IPS-15b (cell line): ENCODE measurements at regions not wholly inside any gene's neighbourhood (a gene's known extent, or its start where the extent isn't known, plus 50 kb on each side); places are given as distances from the start of the nearest gene placed in this dataset.
"Not testable (repeated sequence)": the region's sequence is repeated elsewhere in the genome, so short reads cannot be mapped to it uniquely, and the experiment has no call there.

ENCODE experiments used
- H3K27me3 ChIP-seq: one replicate; pipeline ENCODE4 v1.6.1; 2013; ENCODE audit warnings: low read length; ENCODE audit not compliant: control insufficient read depth, insufficient read depth
- H3K36me3 ChIP-seq: one replicate; pipeline ENCODE4 v1.6.1; 2013; ENCODE audit warnings: low read length; ENCODE audit not compliant: control insufficient read depth, insufficient read depth
- H3K4me1 ChIP-seq: one replicate; pipeline ENCODE4 v1.6.1; 2013; ENCODE audit warnings: mild to moderate bottlenecking, low read length; ENCODE audit not compliant: control insufficient read depth, insufficient read depth
- H3K4me3 ChIP-seq: one replicate; pipeline ENCODE4 v1.5.1; 2013; ENCODE audit warnings: low read depth, low read length
- H3K9ac ChIP-seq: one replicate; pipeline ENCODE4 v1.6.1; 2013; ENCODE audit warnings: low read depth, mild to moderate bottlenecking, low read length
- H3K9me3 ChIP-seq: one replicate; pipeline ENCODE4 v1.6.1; 2013; ENCODE audit warnings: mild to moderate bottlenecking, low read length; ENCODE audit not compliant: control insufficient read depth, insufficient read depth

GRCh38 chr5:119953474-119953873 lies 324.1 kb downstream of the FAM170A start:
- no peaks in the 10 kb centered on the region for H3K27me3 ChIP-seq

GRCh38 chr5:119954106-119954505 lies 324.7 kb downstream of the FAM170A start:
- H3K36me3 ChIP-seq = no peaks in the 10 kb centered on the region
- H3K9me3 ChIP-seq = no peaks in the 10 kb centered on the region
- no peaks in the 10 kb centered on the region for H3K27me3 ChIP-seq
- H3K4me1 ChIP-seq = peaks cover 8% of the 10 kb centered on the region
- H3K9ac ChIP-seq = no peak overlapping the region
- H3K4me3 ChIP-seq = no peak overlapping the region

More at GRCh38 chr5:119953474-119953873, 324.1 kb downstream of the FAM170A start:
- Histone ChIP-seq H3K36me3 (no peaks in the 10 kb centered on the region), H3K4me1 (peaks cover 8% of the 10 kb centered on the region), H3K4me3 (no peak overlapping the region), H3K9ac (no peak overlapping the region), H3K9me3 (no peaks in the 10 kb centered on the region)

GRCh38 chr5:119961993-119962392 lies 332.6 kb downstream of the FAM170A start:
- Histone ChIP-seq H3K4me3 (no peak overlapping the region), H3K9me3 (no peaks in the 10 kb centered on the region), H3K9ac (no peak overlapping the region), H3K4me1 (no peaks in the 10 kb centered on the region), H3K27me3 (no peaks in the 10 kb centered on the region), H3K36me3 (no peaks in the 10 kb centered on the region)

- Histone ChIP-seq H3K4me3 (no peak overlapping the region), H3K9ac (no peak overlapping the region), H3K9me3 (no peaks in the 10 kb centered on the region), H3K36me3 (no peaks in the 10 kb centered on the region), H3K4me1 (no peaks in the 10 kb centered on the region), H3K27me3 (no peaks in the 10 kb centered on the region)
Observed at GRCh38 chr5:119966028-119966427, 336.7 kb downstream of the FAM170A start.

- H3K9me3 ChIP-seq = no peaks in the 10 kb centered on the region
- H3K9ac ChIP-seq = no peak overlapping the region
- no peaks in the 10 kb centered on the region for H3K4me1 ChIP-seq
- H3K27me3 ChIP-seq = no peaks in the 10 kb centered on the region
- H3K4me3 ChIP-seq = no peak overlapping the region
- no peaks in the 10 kb centered on the region for H3K36me3 ChIP-seq
Observed at GRCh38 chr5:119968690-119969089, 339.3 kb downstream of the FAM170A start.

GRCh38 chr5:119987077-119987476 lies 357.7 kb downstream of the FAM170A start:
- H3K9ac ChIP-seq, H3K36me3 ChIP-seq, H3K4me3 ChIP-seq, H3K4me1 ChIP-seq, H3K9me3 ChIP-seq, H3K27me3 ChIP-seq: not testable (repeated sequence)

GRCh38 chr5:119991625-119992024 lies 362.3 kb downstream of the FAM170A start:
- Histone ChIP-seq H3K36me3 (no peaks in the 10 kb centered on the region), H3K9ac (no peak overlapping the region), H3K4me3 (no peak overlapping the region), H3K27me3 (no peaks in the 10 kb centered on the region), H3K9me3 (no peaks in the 10 kb centered on the region), H3K4me1 (no peaks in the 10 kb centered on the region)

- H3K9me3 ChIP-seq = no peaks in the 10 kb centered on the region
- H3K36me3 ChIP-seq = no peaks in the 10 kb centered on the region
- H3K9ac ChIP-seq = no peak overlapping the region
- no peak overlapping the region for H3K4me3 ChIP-seq
- H3K4me1 ChIP-seq = no peaks in the 10 kb centered on the region
- H3K27me3 ChIP-seq = no peaks in the 10 kb centered on the region
Observed at GRCh38 chr5:119996128-119996527, 366.8 kb downstream of the FAM170A start.

GRCh38 chr5:120007598-120007997 lies 378.2 kb downstream of the FAM170A start:
- no peaks in the 10 kb centered on the region for H3K4me1 ChIP-seq
- H3K27me3 ChIP-seq = no peaks in the 10 kb centered on the region
- H3K9me3 ChIP-seq = no peaks in the 10 kb centered on the region
- no peaks in the 10 kb centered on the region for H3K36me3 ChIP-seq
- H3K9ac ChIP-seq = no peak overlapping the region
- H3K4me3 ChIP-seq = no peak overlapping the region

GRCh38 chr5:120012431-120012830 lies 383.1 kb downstream of the FAM170A start:
- H3K36me3 ChIP-seq = no peaks in the 10 kb centered on the region
- no peak overlapping the region for H3K9ac ChIP-seq
- H3K9me3 ChIP-seq = no peaks in the 10 kb centered on the region
- H3K4me1 ChIP-seq = no peaks in the 10 kb centered on the region
- H3K4me3 ChIP-seq = no peak overlapping the region
- no peaks in the 10 kb centered on the region for H3K27me3 ChIP-seq

GRCh38 chr5:120014535-120014934 lies 385.2 kb downstream of the FAM170A start:
- no peaks in the 10 kb centered on the region for H3K9me3 ChIP-seq
- no peak overlapping the region for H3K9ac ChIP-seq
- H3K4me3 ChIP-seq = no peak overlapping the region
- no peaks in the 10 kb centered on the region for H3K27me3 ChIP-seq
- H3K36me3 ChIP-seq = no peaks in the 10 kb centered on the region
- no peaks in the 10 kb centered on the region for H3K4me1 ChIP-seq

- Histone ChIP-seq H3K9me3 (no peaks in the 10 kb centered on the region), H3K4me1 (no peaks in the 10 kb centered on the region), H3K27me3 (no peaks in the 10 kb centered on the region), H3K9ac (no peak overlapping the region), H3K36me3 (no peaks in the 10 kb centered on the region), H3K4me3 (no peak overlapping the region)
Observed at GRCh38 chr5:120016717-120017382, 387.5 kb downstream of the FAM170A start.
